GM12801 (cell line): ENCODE measurements at regions not wholly inside any gene's neighbourhood (a gene's known extent, or its start where the extent isn't known, plus 50 kb on each side); places are given as distances from the start of the nearest gene placed in this dataset.

ENCODE experiments used
- CTCF ChIP-seq: IDR thresholded peaks from one replicate; pipeline ENCODE4 v1.5.1; 2011; ENCODE audit warnings: control low read depth; ENCODE audit not compliant: insufficient read length; ENCODE audit errors: extremely low read depth

- TF ChIP-seq CTCF, result no peak
Observed at GRCh38 chr4:43133566-43133965, 241.1 kb downstream of the GRXCR1 start.

DNA sequence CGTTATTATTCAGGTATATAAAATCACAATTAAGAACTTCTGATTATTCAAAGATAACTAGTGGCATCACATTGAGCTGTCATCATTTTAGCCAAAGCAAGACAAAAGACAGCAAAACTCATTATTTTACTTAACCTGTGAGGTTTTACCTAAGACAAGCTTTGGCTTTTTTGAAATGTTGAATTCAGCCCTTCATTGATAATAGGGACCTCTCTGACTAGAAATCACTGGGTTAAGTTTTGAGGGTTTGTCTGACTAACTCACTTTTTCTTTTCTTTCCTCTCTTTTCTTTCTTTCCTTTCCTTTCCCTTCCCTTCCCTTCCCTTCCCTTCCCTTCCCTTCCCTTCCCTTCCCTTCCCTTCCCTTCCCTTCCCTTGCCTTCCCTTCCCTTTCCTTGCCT is 244.2 kb downstream of the GRXCR1 start:
- TF ChIP-seq CTCF, result no peak

DNA sequence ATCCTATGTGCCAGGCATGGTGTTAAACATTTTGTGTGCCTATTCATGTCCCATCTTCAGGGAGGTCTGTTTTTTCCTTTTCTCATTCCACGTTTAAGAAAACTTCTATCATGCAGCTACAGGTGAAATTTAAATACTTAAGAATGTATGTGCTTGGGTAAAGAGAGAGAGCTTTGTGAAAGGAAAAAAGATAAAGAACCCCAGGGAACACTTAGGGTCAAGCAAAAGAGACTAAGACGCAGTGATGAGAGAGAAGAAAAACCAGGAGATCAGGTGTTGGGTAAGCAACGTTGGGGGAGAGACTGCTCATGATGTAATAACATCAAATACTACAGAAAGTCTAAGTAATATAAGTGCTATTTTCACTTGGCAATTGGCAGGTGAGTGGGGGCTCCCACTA is 253.7 kb downstream of the GRXCR1 start:
- no peak for TF ChIP-seq CTCF

DNA sequence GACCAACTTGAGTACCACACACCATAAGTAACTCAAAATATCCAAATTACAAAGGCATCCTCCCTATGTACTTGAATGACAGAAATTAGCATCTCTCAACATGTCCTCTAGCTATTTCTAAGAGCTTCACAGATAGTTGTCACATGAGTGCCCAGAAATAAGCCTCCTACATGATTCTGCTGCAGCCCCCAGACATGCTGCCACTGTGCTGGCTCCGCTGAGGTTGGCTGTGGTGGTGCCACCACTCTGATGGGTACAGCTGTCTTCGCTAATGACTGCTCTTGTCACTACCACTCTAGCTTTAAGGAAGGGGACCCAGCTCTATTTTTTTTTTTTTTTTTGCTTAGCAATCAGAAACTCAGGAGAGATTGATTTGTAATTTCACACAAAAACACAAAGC is 256.0 kb downstream of the GRXCR1 start:
- TF ChIP-seq CTCF, result no peak

DNA sequence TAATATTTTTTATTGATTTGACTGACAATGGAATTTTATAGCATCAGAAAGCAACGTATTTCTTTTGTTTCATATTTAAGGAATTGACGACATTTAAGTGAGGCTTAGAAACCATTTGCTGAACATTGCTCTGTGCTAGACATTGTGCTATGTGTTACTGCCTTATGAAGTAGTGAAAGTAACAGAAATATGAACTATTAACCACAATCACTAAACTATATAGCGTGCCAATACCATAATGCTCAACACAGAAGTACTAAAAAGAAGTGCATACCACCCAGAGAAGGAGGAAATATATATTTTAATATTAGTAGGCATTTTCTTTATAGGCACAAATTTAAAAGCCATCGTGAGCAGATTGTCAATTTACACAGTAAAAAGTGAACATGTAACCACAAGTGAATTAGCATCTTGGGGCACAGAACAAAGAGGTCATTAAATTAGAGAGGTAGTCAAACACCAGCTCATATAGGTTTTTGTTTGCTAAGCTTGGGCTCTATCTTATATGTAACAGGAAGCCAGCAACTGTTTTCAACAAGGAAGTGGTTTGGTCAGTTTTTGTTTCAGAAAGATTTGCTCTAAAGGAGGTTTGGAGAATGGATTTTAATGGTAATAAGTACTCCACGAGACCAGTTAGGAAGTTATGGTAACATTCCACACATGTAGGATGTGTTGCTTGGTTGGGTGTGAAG is 270.7 kb downstream of the GRXCR1 start:
- TF ChIP-seq CTCF, result no peak

GRCh38 chr4:43189741-43190140 is 297.2 kb downstream of the GRXCR1 start:
- TF ChIP-seq CTCF, result no peak

GRCh38 chr4:43223820-43224219 is 331.3 kb downstream of the GRXCR1 start:
- TF ChIP-seq CTCF, result no peak
